ENCODE measurements at regions not wholly inside any gene's neighbourhood (a gene's known extent, or its start where the extent isn't known, plus 50 kb on each side); places are given as distances from the start of the nearest gene placed in this dataset.
A peak's percentile ranks its signal among the peaks of the same experiment; 100 is the strongest.

- Histone ChIP-seq H3K36me3 (no peaks in the 10 kb centered on the region), H3K4me3 (no peak overlapping the region), H3K27me3 (no peaks in the 10 kb centered on the region), H3K27ac (no peak overlapping the region), H3K9me3 (ENCODE audit: low read depth) (no peaks in the 10 kb centered on the region), H3K4me1 (ENCODE audit: low read depth) (no peaks in the 10 kb centered on the region)
- TF ChIP-seq CTCF (IDR thresholded peaks at IDR 0.05; ENCODE audit: low read depth, low read length), result no peak
- DNase-seq (ENCODE audit: low read depth in 1 of 2, low spot score in 1 of 2), result peak in 1 of 2 donors; percentile 68
These were observed 204.3 kb upstream of the TLL1 start for GRCh38 chr4:165668694-165669093.

GRCh38 chr4:165677081-165677480, 196.0 kb upstream of the TLL1 start:
- Histone ChIP-seq H3K4me3 (no peak overlapping the region), H3K4me1 (ENCODE audit: low read depth) (no peaks in the 10 kb centered on the region), H3K27me3 (no peaks in the 10 kb centered on the region), H3K27ac (no peak overlapping the region), H3K9me3 (ENCODE audit: low read depth) (no peaks in the 10 kb centered on the region), H3K36me3 (no peaks in the 10 kb centered on the region)
- no peak for DNase-seq (ENCODE audit: low read depth in 1 of 2, low spot score in 1 of 2)
- no peak for TF ChIP-seq CTCF (IDR thresholded peaks at IDR 0.05; ENCODE audit: low read depth, low read length)

- Histone ChIP-seq H3K4me1 (ENCODE audit: low read depth) (no peaks in the 10 kb centered on the region), H3K27ac (no peak overlapping the region), H3K4me3 (no peak overlapping the region), H3K27me3 (no peaks in the 10 kb centered on the region), H3K9me3 (ENCODE audit: low read depth) (no peaks in the 10 kb centered on the region), H3K36me3 (no peaks in the 10 kb centered on the region)
- DNase-seq (ENCODE audit: low read depth in 1 of 2, low spot score in 1 of 2), result no peak
- no peak for TF ChIP-seq CTCF (IDR thresholded peaks at IDR 0.05; ENCODE audit: low read depth, low read length)
These were observed 194.7 kb upstream of the TLL1 start for GRCh38 chr4:165678236-165678935.

- H3K4me3 ChIP-seq, result no peak overlapping the region
- H3K4me1 ChIP-seq (ENCODE audit: low read depth), result no peaks in the 10 kb centered on the region
- DNase-seq (ENCODE audit: low read depth in 1 of 2, low spot score in 1 of 2), result no peak
- no peaks in the 10 kb centered on the region for H3K36me3 ChIP-seq
- no peaks in the 10 kb centered on the region for H3K9me3 ChIP-seq (ENCODE audit: low read depth)
- no peak overlapping the region for H3K27ac ChIP-seq
- no peaks in the 10 kb centered on the region for H3K27me3 ChIP-seq
- no peak for TF ChIP-seq CTCF (IDR thresholded peaks at IDR 0.05; ENCODE audit: low read depth, low read length)
These were observed 194.1 kb upstream of the TLL1 start for GRCh38 chr4:165678936-165679325.

GRCh38 chr4:165680821-165681220, 192.2 kb upstream of the TLL1 start:
- no peak overlapping the region for H3K27ac ChIP-seq
- no peak for DNase-seq (ENCODE audit: low read depth in 1 of 2, low spot score in 1 of 2)
- H3K4me1 ChIP-seq (ENCODE audit: low read depth), result no peaks in the 10 kb centered on the region

More at GRCh38 chr4:165680821-165681220, 192.2 kb upstream of the TLL1 start:
- Histone ChIP-seq H3K27me3 (no peaks in the 10 kb centered on the region), H3K4me3 (no peak overlapping the region), H3K36me3 (no peaks in the 10 kb centered on the region), H3K9me3 (ENCODE audit: low read depth) (no peaks in the 10 kb centered on the region)
- TF ChIP-seq CTCF (IDR thresholded peaks at IDR 0.05; ENCODE audit: low read depth, low read length), result no peak
